Neural progenitor cell (in vitro differentiated cells): ENCODE measurements at regions not wholly inside any gene's neighbourhood (a gene's known extent, or its start where the extent isn't known, plus 50 kb on each side); places are given as distances from the start of the nearest gene placed in this dataset.

Experiments
- EZH2 ChIP-seq: fragments of 200-600 bp; sonication (generic); IDR thresholded peaks from 2 replicates; pipeline ENCODE4 v1.6.1; 2017; ENCODE audit warnings: antibody characterized with exemption, mild to moderate bottlenecking, moderate library complexity
- TF ChIP-seq, protein P1 (sequence below): fragments of 200-600 bp; sonication (generic); IDR thresholded peaks from 2 replicates; pipeline ENCODE4 v1.5.1; 2017; ENCODE audit warnings: antibody characterized with exemption, mild to moderate bottlenecking

DNA sequence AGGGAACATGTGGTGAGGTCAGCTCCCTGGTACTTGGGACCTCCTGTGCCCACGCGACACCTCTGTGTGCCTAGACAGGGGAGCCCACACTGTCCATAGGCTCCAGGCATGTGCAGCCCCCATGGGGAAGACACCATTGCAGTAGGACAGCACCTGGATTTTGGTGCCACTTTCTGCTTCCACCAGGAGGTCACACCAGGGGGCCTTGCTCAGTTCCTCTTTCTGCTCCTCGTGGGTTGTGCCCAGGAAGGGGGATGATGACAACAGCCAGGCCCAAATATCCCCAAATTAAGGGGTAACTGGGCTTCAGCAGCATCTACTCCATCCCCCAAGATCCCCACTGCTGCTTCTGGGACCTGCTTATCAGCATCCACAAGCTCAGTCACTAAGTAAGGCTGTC, 358.2 kb upstream of the KAZN start:
- TF ChIP-seq, protein P1, sequence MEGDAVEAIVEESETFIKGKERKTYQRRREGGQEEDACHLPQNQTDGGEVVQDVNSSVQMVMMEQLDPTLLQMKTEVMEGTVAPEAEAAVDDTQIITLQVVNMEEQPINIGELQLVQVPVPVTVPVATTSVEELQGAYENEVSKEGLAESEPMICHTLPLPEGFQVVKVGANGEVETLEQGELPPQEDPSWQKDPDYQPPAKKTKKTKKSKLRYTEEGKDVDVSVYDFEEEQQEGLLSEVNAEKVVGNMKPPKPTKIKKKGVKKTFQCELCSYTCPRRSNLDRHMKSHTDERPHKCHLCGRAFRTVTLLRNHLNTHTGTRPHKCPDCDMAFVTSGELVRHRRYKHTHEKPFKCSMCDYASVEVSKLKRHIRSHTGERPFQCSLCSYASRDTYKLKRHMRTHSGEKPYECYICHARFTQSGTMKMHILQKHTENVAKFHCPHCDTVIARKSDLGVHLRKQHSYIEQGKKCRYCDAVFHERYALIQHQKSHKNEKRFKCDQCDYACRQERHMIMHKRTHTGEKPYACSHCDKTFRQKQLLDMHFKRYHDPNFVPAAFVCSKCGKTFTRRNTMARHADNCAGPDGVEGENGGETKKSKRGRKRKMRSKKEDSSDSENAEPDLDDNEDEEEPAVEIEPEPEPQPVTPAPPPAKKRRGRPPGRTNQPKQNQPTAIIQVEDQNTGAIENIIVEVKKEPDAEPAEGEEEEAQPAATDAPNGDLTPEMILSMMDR, result no peak
- TF ChIP-seq EZH2, result no peak
